ENCODE measurements at regions not wholly inside any gene's neighbourhood (a gene's known extent, or its start where the extent isn't known, plus 50 kb on each side); places are given as distances from the start of the nearest gene placed in this dataset.

GRCh38 chr17:5668557-5669138 is 84.3 kb upstream of the NLRP1 start:
- TF ChIP-seq CTCF (IDR thresholded peaks at IDR 0.05) (no peak), EZH2 (IDR thresholded peaks at IDR 0.05) (no peak)
